Ectodermal cell (in vitro differentiated cells): ENCODE measurements at regions not wholly inside any gene's neighbourhood (a gene's known extent, or its start where the extent isn't known, plus 50 kb on each side); places are given as distances from the start of the nearest gene placed in this dataset.
"Not testable (repeated sequence)": the region's sequence is repeated elsewhere in the genome, so short reads cannot be mapped to it uniquely, and the experiment has no call there.

Experiments
- H3K27ac ChIP-seq: 2 replicates; pipeline ENCODE4 v1.7.0; 2013; ENCODE audit warnings: mild to moderate bottlenecking, low read depth, low read length; ENCODE audit not compliant: insufficient read depth, poor library complexity, severe bottlenecking
- H3K27me3 ChIP-seq: 2 replicates; pipeline ENCODE4 v1.7.0; 2013; ENCODE audit warnings: mild to moderate bottlenecking, low read length; ENCODE audit not compliant: insufficient read depth, control insufficient read depth, poor library complexity, severe bottlenecking
- H3K36me3 ChIP-seq: one replicate; pipeline ENCODE4 v1.7.0; 2013; ENCODE audit warnings: low read length; ENCODE audit not compliant: control insufficient read depth, insufficient read depth
- H3K4me1 ChIP-seq: one replicate; pipeline ENCODE4 v1.7.0; 2013; ENCODE audit warnings: low read length; ENCODE audit not compliant: control insufficient read depth, insufficient read depth
- H3K4me3 ChIP-seq: 2 replicates; pipeline ENCODE4 v1.7.0; 2013; ENCODE audit warnings: low read depth, low read length, control low read depth; ENCODE audit not compliant: insufficient read depth
- H3K9me3 ChIP-seq: 2 replicates; pipeline ENCODE4 v1.7.0; 2013; ENCODE audit warnings: mild to moderate bottlenecking, low read length, moderate library complexity; ENCODE audit not compliant: control insufficient read depth
- WGBS, 2 experiments: methylation state at CpG; one replicate each; pipeline ENCODE4 v1.1.7; 2013; ENCODE audit warnings: missing lambda C conversion rate in 2 of 2; 5-methylcytosine and 5-hydroxymethylcytosine counted together

DNA sequence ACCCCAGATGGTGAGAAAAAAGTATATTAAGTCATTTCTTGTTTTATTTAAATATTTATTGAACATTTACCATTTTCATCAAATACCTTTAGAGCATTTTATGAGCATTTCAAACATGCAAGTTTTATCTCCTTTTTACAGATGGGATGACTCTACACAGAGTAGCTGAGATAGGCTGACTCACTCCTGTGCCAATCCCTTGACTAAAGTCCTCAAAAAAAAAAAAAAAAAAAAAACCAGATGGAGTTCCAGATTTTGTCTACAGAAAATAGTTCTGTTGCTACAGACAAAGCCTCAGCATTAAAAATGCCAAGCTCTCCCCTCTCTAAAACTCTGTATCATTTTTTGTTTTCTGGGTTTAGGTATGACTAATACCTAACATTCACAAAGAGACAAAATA, 303.0 kb upstream of the PLD5 start:
- peaks cover 5% of the 10 kb centered on the region for H3K4me1 ChIP-seq
- H3K27ac ChIP-seq, result no peak overlapping the region
- no peaks in the 10 kb centered on the region for H3K36me3 ChIP-seq
- H3K27me3 ChIP-seq, result no peaks in the 10 kb centered on the region
- no peaks in the 10 kb centered on the region for H3K9me3 ChIP-seq
- no peak overlapping the region for H3K4me3 ChIP-seq

GRCh38 chr1:242826701-242827336, 302.3 kb upstream of the PLD5 start:
- Histone ChIP-seq H3K4me1 (peaks cover 5% of the 10 kb centered on the region), H3K36me3 (no peaks in the 10 kb centered on the region), H3K27me3 (no peaks in the 10 kb centered on the region), H3K9me3 (no peaks in the 10 kb centered on the region), H3K27ac (no peak overlapping the region), H3K4me3 (no peak overlapping the region)
- 79 to 81% methylated on average over 5 to 6 of the region's 6 CpGs for WGBS, 2 experiments

GRCh38 chr1:242824435-242824834, 299.9 kb upstream of the PLD5 start:
- no peaks in the 10 kb centered on the region for H3K27me3 ChIP-seq
- H3K36me3 ChIP-seq, result no peaks in the 10 kb centered on the region
- no peak overlapping the region for H3K27ac ChIP-seq
- H3K9me3 ChIP-seq, result no peaks in the 10 kb centered on the region
- peaks cover 5% of the 10 kb centered on the region for H3K4me1 ChIP-seq
- WGBS, 2 experiments, result 89 to 92% methylated on average over 3 to 4 of the region's 4 CpGs
- H3K4me3 ChIP-seq, result no peak overlapping the region

- H3K4me3 ChIP-seq, result no peak overlapping the region
- H3K9me3 ChIP-seq, result no peaks in the 10 kb centered on the region
- H3K27me3 ChIP-seq, result no peaks in the 10 kb centered on the region
- no peaks in the 10 kb centered on the region for H3K36me3 ChIP-seq
- no peaks in the 10 kb centered on the region for H3K4me1 ChIP-seq
- H3K27ac ChIP-seq, result no peak overlapping the region
- WGBS, 2 experiments, result 92 to 100% methylated on average over 2 to 3 of the region's 5 CpGs
Measured at GRCh38 chr1:242813490-242814091, 289.1 kb upstream of the PLD5 start.

DNA sequence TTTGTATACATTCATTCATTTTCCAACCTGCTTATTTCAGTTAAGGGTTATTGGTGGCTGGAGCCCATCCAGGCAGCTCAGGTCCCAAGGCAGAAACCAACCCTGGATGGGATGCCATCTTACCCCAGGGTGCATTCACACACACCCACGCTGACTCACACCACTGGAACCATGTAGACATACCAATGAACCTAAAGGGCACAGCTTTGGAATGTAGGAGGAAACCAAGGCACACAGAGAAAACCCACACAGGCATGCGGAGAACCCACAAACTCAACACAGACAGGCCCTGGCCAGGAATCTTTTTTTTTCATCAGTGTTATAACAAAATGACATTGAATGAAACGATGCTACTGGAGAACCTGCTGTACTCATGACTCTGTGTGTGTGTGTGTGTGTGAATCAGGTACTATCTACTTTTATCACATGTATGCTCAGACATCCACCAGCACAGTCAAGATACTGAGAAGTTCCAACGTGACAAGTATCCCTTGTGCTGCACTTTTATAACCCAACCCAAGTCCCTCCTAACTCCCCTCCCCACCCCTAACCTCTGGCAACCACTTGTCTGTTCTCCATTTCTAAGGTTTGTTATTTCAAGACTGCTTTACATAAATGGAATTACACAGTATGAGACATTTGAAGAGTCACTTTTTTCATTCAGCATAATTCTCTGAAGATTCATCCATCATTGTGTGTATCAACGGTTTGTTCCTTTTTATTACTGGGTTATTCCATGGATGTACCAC, 286.8 kb upstream of the PLD5 start:
- no peaks in the 10 kb centered on the region for H3K27me3 ChIP-seq
- no peak overlapping the region for H3K27ac ChIP-seq
- H3K4me3 ChIP-seq, result no peak overlapping the region
- H3K36me3 ChIP-seq, result no peaks in the 10 kb centered on the region
- no peaks in the 10 kb centered on the region for H3K4me1 ChIP-seq
- WGBS, 2 experiments, result 67 to 80% methylated on average over 4 to 5 of the region's 5 CpGs
- no peaks in the 10 kb centered on the region for H3K9me3 ChIP-seq

DNA sequence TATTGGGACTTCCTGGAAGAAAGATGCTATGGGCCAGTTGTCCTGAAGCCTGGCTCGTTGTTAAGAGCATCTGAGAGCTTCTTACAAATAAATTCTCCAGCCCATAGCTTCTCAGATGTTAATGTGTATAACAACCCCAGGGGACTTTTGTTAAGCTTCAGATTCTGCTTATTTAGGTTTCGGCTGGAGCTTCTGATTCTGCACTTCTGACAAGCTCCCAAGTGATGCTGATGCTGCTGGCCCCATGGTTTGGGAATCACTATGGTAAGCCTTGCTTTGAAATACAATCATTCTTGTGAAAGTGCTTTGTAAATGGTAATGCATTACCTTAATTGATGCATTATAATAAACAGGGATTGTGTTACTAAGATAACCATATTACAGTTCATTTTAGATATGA, 281.8 kb upstream of the PLD5 start:
- no peaks in the 10 kb centered on the region for H3K36me3 ChIP-seq
- H3K27ac ChIP-seq, result no peak overlapping the region
- H3K4me1 ChIP-seq, result no peaks in the 10 kb centered on the region
- H3K9me3 ChIP-seq, result no peaks in the 10 kb centered on the region
- no peak overlapping the region for H3K4me3 ChIP-seq
- H3K27me3 ChIP-seq, result no peaks in the 10 kb centered on the region
- WGBS, 2 experiments, result 58 to 70% methylated on average over 2 of the region's 2 CpGs

DNA sequence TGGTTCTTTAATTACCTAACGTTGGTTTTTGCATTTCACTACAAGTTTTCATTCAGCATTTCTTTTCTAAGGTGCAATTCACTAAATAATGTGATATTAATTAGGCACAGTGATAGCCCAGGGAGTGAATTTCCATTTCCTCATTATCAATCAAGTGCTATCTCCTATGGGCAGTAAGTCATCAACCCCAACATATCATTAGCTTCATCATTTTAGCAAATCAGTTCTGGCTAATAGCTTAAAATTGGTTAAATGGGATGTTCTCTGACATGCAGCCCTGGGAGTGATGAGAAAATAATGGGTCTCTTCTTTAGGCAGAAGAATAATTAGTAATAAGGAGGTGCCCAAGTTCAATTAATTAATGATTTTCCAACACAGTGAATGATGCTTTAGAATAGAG, 280.9 kb upstream of the PLD5 start:
- not testable (repeated sequence) for H3K36me3 ChIP-seq, H3K27ac ChIP-seq, H3K4me3 ChIP-seq, H3K4me1 ChIP-seq, H3K27me3 ChIP-seq, H3K9me3 ChIP-seq
- WGBS, 2 experiments, result 100% methylated on average over 1 of the region's 1 CpG; no CpG with 5 or more reads in 1 of the 2 experiments

DNA sequence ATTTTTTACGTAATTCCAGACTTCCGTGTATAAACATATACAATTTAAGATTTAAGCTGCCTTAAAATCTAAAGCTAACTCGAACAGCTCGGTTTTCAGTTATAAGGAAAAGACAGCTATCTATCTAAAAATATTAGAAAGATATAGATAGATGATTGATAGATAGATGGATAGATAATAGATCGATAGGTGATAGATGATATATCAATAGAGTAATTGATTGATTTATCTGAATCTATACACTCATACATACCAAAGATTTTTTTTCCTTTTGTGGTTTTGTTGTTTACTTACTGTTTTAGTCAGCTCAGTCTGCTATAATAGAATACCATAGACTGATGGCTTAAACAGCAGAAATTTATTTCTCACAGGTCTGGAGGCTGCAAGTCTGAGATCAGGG, 278.5 kb upstream of the PLD5 start:
- Histone ChIP-seq H3K4me1 (no peaks in the 10 kb centered on the region), H3K27ac (no peak overlapping the region), H3K27me3 (no peaks in the 10 kb centered on the region), H3K9me3 (no peaks in the 10 kb centered on the region), H3K4me3 (no peak overlapping the region), H3K36me3 (no peaks in the 10 kb centered on the region)
- WGBS, 2 experiments, result 94% methylated on average over 3 of the region's 5 CpGs; no CpG with 5 or more reads in 1 of the 2 experiments

DNA sequence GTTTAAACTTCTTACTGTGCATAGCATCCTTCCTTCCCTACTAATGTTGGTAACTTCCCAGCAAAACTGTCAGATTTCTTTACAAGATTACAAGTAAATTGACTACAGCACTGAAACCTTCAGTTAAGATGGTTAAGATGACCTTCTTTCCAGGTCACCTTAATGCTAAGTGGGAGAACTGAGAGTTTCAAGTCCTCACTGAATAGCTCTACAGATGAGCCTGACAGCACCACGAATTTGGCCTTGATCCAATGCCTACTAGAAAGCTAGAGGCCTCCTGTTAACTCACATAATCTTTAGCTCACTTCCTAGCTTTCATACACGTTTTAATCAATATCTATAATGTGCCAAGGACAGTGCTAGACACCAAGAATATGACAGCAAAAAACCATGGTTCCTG, 276.0 kb upstream of the PLD5 start:
- Histone ChIP-seq H3K9me3 (no peaks in the 10 kb centered on the region), H3K36me3 (no peaks in the 10 kb centered on the region), H3K27ac (no peak overlapping the region), H3K4me3 (no peak overlapping the region), H3K4me1 (no peaks in the 10 kb centered on the region), H3K27me3 (no peaks in the 10 kb centered on the region)
- WGBS, 2 experiments, result 74 to 79% methylated on average over 2 of the region's 2 CpGs

GRCh38 chr1:242797856-242798255, 273.4 kb upstream of the PLD5 start:
- Histone ChIP-seq H3K36me3 (no peaks in the 10 kb centered on the region), H3K4me3 (no peak overlapping the region), H3K9me3 (no peaks in the 10 kb centered on the region), H3K4me1 (no peaks in the 10 kb centered on the region), H3K27me3 (no peaks in the 10 kb centered on the region), H3K27ac (no peak overlapping the region)
